Mesothelial cell of epicardium (in vitro differentiated cells): ENCODE measurements at regions not wholly inside any gene's neighbourhood (a gene's known extent, or its start where the extent isn't known, plus 50 kb on each side); places are given as distances from the start of the nearest gene placed in this dataset.

Experiments used
- DNase-seq, 2 experiments: peaks; one replicate each; pipeline ENCODE4 v3.0.0; 2021; ENCODE audit warnings: low spot score in 2 of 2; ENCODE audit not compliant: unreplicated experiment in 2 of 2
- H3K27ac Mint-ChIP-seq: 2 replicates; pipeline ENCODE4 v1.8.0; 2021; ENCODE audit warnings: mixed read lengths
- H3K27me3 Mint-ChIP-seq: 2 replicates; pipeline ENCODE4 v1.8.0; 2021; ENCODE audit warnings: low read depth, mixed read lengths
- H3K36me3 Mint-ChIP-seq: 2 replicates; pipeline ENCODE4 v1.8.0; 2021; ENCODE audit warnings: mixed read lengths
- H3K4me1 Mint-ChIP-seq: 2 replicates; pipeline ENCODE4 v1.8.0; 2021; ENCODE audit warnings: mixed read lengths
- H3K4me3 Mint-ChIP-seq: 2 replicates; pipeline ENCODE4 v1.8.0; 2021; ENCODE audit warnings: mild to moderate bottlenecking, moderate library complexity, mixed read lengths
- H3K9me3 Mint-ChIP-seq: 2 replicates; pipeline ENCODE4 v1.8.0; 2021; ENCODE audit warnings: mixed read lengths
- TF ChIP-seq, protein P1 (sequence below): fragments of 200-600 bp; sonication (generic); IDR thresholded peaks from one replicate; pipeline ENCODE4 v1.5.0; 2021; ENCODE audit warnings: antibody characterized with exemption; ENCODE audit not compliant: unreplicated experiment

DNA sequence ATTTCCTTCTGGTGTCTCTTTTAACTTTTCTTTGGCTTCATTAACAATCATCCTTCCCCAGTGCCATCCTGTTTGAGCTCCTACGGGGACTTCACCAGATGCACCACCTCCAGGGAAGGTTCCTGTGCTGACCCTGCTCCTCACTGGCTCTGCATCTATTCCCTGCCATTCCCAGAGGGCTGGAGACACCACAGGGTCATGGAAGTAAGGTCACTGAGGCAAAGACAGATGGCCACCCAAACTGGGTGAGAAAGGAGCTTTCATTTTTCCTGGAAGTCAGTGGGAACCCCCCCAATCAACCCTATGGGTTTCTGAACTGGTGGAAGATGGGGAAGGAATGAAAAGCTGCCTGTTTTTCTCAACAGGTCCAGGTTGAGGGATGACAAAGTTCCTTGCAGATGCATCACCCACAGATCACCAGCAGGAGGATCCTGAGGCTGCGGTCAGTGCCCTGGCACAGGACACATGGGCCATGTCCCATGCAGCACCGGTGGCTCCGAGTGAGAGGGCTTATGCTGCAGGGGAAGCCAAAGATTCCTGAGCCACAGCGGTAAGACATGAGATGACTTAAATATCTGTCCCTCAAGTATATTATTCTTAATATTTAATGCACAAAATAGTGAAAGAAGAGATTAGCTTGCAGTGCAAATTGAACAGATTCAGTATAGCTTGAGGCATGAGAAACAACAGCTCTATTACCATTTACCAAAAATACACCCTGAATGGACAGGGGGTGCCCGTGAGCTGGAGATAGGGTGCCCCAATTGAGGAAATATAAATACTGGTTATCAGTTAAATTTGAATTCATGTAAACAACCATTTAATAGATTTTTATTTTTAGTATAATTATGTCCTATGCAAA lies 73.0 kb upstream of the VPREB1 start:
- H3K36me3 Mint-ChIP-seq, result no peaks in the 10 kb centered on the region
- TF ChIP-seq, protein P1, sequence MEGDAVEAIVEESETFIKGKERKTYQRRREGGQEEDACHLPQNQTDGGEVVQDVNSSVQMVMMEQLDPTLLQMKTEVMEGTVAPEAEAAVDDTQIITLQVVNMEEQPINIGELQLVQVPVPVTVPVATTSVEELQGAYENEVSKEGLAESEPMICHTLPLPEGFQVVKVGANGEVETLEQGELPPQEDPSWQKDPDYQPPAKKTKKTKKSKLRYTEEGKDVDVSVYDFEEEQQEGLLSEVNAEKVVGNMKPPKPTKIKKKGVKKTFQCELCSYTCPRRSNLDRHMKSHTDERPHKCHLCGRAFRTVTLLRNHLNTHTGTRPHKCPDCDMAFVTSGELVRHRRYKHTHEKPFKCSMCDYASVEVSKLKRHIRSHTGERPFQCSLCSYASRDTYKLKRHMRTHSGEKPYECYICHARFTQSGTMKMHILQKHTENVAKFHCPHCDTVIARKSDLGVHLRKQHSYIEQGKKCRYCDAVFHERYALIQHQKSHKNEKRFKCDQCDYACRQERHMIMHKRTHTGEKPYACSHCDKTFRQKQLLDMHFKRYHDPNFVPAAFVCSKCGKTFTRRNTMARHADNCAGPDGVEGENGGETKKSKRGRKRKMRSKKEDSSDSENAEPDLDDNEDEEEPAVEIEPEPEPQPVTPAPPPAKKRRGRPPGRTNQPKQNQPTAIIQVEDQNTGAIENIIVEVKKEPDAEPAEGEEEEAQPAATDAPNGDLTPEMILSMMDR, result peak; percentile 55
- no peak overlapping the region for H3K27ac Mint-ChIP-seq
- H3K4me3 Mint-ChIP-seq, result no peak overlapping the region
- peaks cover 3% of the 10 kb centered on the region for H3K4me1 Mint-ChIP-seq
- DNase-seq, result no peak
- no peaks in the 10 kb centered on the region for H3K9me3 Mint-ChIP-seq
- peaks cover 65% of the 10 kb centered on the region for H3K27me3 Mint-ChIP-seq

DNA sequence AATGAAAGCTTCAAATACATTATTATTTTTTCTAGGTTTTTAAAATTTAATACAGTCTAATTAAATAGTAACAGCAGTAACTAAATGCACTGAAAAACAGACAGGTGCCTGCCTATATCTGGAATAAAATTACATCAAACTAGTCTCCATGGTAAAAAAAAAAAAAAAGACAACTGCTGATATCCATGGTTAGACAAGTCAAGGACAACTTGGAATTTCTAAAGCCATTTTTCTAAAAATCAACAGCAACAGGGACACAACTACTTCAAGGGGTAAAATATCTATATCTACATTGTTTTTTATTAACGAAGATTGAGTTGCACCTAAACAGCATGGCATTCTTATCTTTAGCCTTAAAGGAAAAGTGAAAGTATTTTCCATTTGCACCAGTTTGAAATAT lies 74.7 kb upstream of the VPREB1 start:
- no peaks in the 10 kb centered on the region for H3K9me3 Mint-ChIP-seq
- no peak for DNase-seq
- no peak overlapping the region for H3K4me3 Mint-ChIP-seq
- peaks cover 68% of the 10 kb centered on the region for H3K27me3 Mint-ChIP-seq
- peaks cover 3% of the 10 kb centered on the region for H3K4me1 Mint-ChIP-seq
- H3K36me3 Mint-ChIP-seq, result no peaks in the 10 kb centered on the region
- H3K27ac Mint-ChIP-seq, result no peak overlapping the region
- TF ChIP-seq, protein P1, result no peak

DNA sequence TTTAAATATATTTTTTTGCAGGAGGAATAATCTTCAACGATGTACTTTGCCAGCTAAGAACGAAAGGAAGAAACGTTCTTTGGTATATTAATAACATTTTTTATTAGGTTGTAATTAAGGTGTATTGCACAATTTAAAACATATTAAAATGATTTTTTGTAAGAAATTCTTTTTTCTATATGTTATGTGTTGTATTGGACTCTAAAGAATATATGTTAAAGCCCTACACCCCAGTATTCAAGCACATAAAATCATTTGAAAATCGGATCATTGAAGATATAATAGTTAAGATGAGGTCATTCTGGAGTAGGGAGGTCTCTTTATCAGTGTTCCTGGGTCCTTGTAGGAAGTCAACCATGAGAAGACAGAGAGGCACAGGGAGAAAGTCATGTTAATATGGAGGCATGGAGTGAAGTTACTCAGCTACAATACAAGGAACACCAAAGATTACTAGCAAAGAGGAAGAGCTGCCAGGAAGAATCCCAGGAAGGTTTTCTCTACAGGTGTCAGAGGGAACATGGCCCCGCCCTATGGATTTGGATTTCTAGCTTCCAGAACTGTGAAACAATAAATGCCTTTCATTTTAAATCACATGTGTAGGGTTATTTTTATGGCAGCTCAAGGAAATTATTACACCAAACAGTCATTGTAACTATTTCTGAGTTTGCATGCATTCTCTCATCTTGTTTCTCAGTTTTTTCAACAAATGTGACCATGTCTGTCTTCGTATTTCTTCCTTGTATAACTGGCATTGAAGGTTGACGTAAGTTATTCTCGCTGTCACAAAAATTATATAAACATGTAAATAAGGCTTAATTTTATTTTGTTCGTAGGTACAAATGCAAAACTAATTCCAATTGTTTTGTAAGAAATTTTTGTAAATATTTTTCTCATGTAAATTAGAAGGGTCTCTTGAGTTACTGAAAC lies 75.4 kb upstream of the VPREB1 start:
- no peaks in the 10 kb centered on the region for H3K9me3 Mint-ChIP-seq
- no peak for DNase-seq
- no peaks in the 10 kb centered on the region for H3K36me3 Mint-ChIP-seq
- TF ChIP-seq, protein P1, result no peak
- H3K4me3 Mint-ChIP-seq, result no peak overlapping the region
- H3K27me3 Mint-ChIP-seq, result peaks cover 72% of the 10 kb centered on the region
- H3K4me1 Mint-ChIP-seq, result peaks cover 3% of the 10 kb centered on the region
- no peak overlapping the region for H3K27ac Mint-ChIP-seq

DNA sequence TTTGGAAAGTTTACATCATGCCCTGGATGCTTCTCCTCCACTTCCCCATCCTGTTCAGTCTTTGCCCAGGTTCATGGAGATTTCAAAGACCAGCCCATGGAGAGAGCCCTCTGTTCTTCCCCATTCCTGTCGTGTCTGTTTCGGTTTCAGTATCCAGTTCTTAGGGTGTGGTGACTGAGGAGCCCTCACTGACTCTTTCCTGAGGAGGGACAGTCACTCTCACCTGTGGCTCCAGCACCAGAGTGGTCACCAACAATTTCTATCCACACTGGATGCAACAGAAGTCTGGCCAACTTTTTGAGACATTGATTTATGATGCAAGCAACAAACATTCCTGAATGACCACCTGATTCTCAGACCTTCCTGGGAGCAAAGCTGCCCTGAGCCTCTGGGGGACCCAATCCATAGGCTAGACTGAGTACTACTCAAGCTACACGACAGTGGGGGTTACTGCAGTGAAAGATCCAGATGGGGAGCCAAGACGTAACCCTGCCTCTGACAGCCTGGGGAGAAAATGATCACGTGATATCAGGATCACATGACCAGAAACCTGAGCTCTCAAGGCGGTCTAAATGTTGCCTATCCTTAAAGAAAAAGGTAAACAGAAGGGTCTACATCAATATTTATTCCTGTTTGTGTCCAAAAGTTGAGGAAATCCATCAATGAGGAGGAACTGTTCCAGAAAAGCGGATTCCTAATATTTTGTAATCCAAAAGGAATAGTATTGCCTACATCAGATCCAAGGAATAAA lies 76.2 kb upstream of the VPREB1 start:
- Mint-ChIP-seq H3K4me3 (peak overlapping the region; percentile 46), H3K4me1 (peaks cover 3% of the 10 kb centered on the region), H3K27ac (no peak overlapping the region), H3K36me3 (no peaks in the 10 kb centered on the region), H3K9me3 (no peaks in the 10 kb centered on the region), H3K27me3 (peaks cover 76% of the 10 kb centered on the region)
- TF ChIP-seq, protein P1, result no peak
- no peak for DNase-seq

DNA sequence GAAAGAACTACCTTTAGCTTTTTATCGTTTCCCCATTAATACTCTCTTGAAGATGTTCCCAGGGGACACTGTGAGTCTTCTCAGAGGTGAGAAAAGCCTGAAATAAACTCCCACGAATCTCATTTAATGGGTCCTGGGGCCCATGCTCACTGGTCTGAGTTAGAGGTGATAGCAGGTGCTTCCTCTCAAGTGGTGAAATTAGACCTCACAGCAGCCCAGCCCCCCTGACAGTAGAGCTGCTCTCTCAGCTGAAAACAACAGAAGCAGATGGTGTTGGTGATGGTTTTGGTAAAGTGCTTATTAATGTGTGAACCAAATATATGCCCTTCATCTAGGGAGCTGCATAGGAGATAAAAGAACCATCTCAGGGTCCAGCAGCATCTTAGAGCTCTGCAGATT lies 76.8 kb upstream of the VPREB1 start:
- DNase-seq, result no peak
- H3K4me3 Mint-ChIP-seq, result no peak overlapping the region
- H3K4me1 Mint-ChIP-seq, result peaks cover 3% of the 10 kb centered on the region
- TF ChIP-seq, protein P1, result no peak
- no peaks in the 10 kb centered on the region for H3K36me3 Mint-ChIP-seq
- no peaks in the 10 kb centered on the region for H3K9me3 Mint-ChIP-seq
- peaks cover 82% of the 10 kb centered on the region for H3K27me3 Mint-ChIP-seq
- H3K27ac Mint-ChIP-seq, result no peak overlapping the region
